K562 (cell line): ENCODE measurements at regions not wholly inside any gene's neighbourhood (a gene's known extent, or its start where the extent isn't known, plus 50 kb on each side); places are given as distances from the start of the nearest gene placed in this dataset.

Experiments used
- CBX3 ChIP-seq, 2 experiments: IDR thresholded peaks; 1 replicate in 1 of 2; 2 replicates in 1 of 2; pipeline ENCODE4 v1.6.1; 2012; ENCODE audit warnings: inconsistent platforms in 2 of 2, low read length in 2 of 2, borderline replicate concordance in 1 of 2, control low read depth in 1 of 2
- CHAMP1 ChIP-seq: fragments of 450-650 bp; IDR thresholded peaks from 2 replicates; pipeline ENCODE4 v1.6.1; 2016; ENCODE audit warnings: mild to moderate bottlenecking
- CXXC5 ChIP-seq: fragments of 250-450 bp; sonication (Bioruptor Pico); IDR thresholded peaks from 2 replicates; pipeline ENCODE4 v1.8.0; 2022; ENCODE audit warnings: inconsistent platforms, mild to moderate bottlenecking, moderate library complexity
- FIP1L1 ChIP-seq: fragments of 200-400 bp; formaldehyde crosslinking; IDR thresholded peaks from 2 replicates; pipeline ENCODE4 v1.6.1; 2018; ENCODE audit warnings: mild to moderate bottlenecking, low read depth, low read length; ENCODE audit not compliant: poor library complexity, severe bottlenecking
- MAX ChIP-seq: sonication (generic); formaldehyde crosslinking; IDR thresholded peaks from 2 replicates; pipeline ENCODE4 v1.9.0; 2022; ENCODE audit warnings: mild to moderate bottlenecking, missing genetic modification reagents
- MIER1 ChIP-seq: fragments of 450-650 bp; IDR thresholded peaks from 2 replicates; pipeline ENCODE4 v1.6.1; 2016; ENCODE audit warnings: antibody characterized with exemption, mild to moderate bottlenecking, low read depth
- POU5F1 ChIP-seq: fragments of 150-350 bp; IDR thresholded peaks from 2 replicates; pipeline ENCODE4 v1.6.1; 2014; ENCODE audit warnings: borderline replicate concordance, low read length, low read depth, mild to moderate bottlenecking; ENCODE audit not compliant: partially characterized antibody
- RREB1 ChIP-seq: fragments of 250-450 bp; sonication (Bioruptor Pico); IDR thresholded peaks from 2 replicates; pipeline ENCODE4 v1.4.0; 2020
- SNAPC5 ChIP-seq: fragments of 250-450 bp; sonication (Bioruptor Pico); IDR thresholded peaks from 2 replicates; pipeline ENCODE4 v1.8.0; 2021; ENCODE audit warnings: moderate library complexity, mild to moderate bottlenecking, inconsistent platforms
- SNIP1 ChIP-seq: fragments of 450-650 bp; IDR thresholded peaks from 2 replicates; pipeline ENCODE4 v1.7.1; 2017; ENCODE audit warnings: low read depth, mild to moderate bottlenecking
- SUPT5H ChIP-seq: fragments of 450-650 bp; IDR thresholded peaks from 2 replicates; pipeline ENCODE4 v1.6.1; 2016
- TGIF2 ChIP-seq: sonication (generic); formaldehyde crosslinking; IDR thresholded peaks from 2 replicates; pipeline ENCODE4 v1.8.1; 2022; ENCODE audit warnings: mild to moderate bottlenecking, missing genetic modification reagents, moderate library complexity
- THRB ChIP-seq: fragments of 450-650 bp; formaldehyde crosslinking; conservative IDR thresholded peaks from 2 replicates; pipeline ENCODE4 v1.4.0; 2022; ENCODE audit warnings: mild to moderate bottlenecking, missing genetic modification characterization
- ZNF511 ChIP-seq: sonication (generic); formaldehyde crosslinking; IDR thresholded peaks from 2 replicates; pipeline ENCODE4 v1.8.0; 2022; ENCODE audit warnings: mild to moderate bottlenecking, missing genetic modification reagents
- ZNF707 ChIP-seq: fragments of 250-450 bp; sonication (Bioruptor Pico); conservative IDR thresholded peaks from 2 replicates; pipeline ENCODE4 v1.8.0; 2022; ENCODE audit warnings: inconsistent platforms, mild to moderate bottlenecking, moderate library complexity

- TF ChIP-seq RREB1 (CRISPR knock-in tag) = no peak
- no peak for TF ChIP-seq SNIP1
- no peak for TF ChIP-seq ZNF707
- TF ChIP-seq MIER1 = no peak
- peak; percentile 80 for TF ChIP-seq SUPT5H
- no peak for TF ChIP-seq POU5F1
- no peak for TF ChIP-seq TGIF2 (CRISPR knock-in tag)
- no peak for TF ChIP-seq MAX
- TF ChIP-seq SNAPC5 = no peak
- no peak for TF ChIP-seq FIP1L1
- TF ChIP-seq ZNF511 = no peak; the same call in 1 of the 2 replicates
- no peak for TF ChIP-seq CBX3 (IDR thresholded peaks at IDR 0.05; ENCODE audit: borderline replicate concordance in 1 of 2, low read length in 2 of 2)
- TF ChIP-seq CXXC5 (CRISPR knock-in tag) = no peak
- TF ChIP-seq CHAMP1 = no peak
- TF ChIP-seq THRB (CRISPR knock-in tag) = no peak
Observed at GRCh38 chr7:65269150-65269856, 104.4 kb upstream of the ZNF92 start (continued).
